ENCODE measurements at regions not wholly inside any gene's neighbourhood (a gene's known extent, or its start where the extent isn't known, plus 50 kb on each side); places are given as distances from the start of the nearest gene placed in this dataset.

GRCh38 chr2:209322041-209322440, 101.8 kb upstream of the MAP2 start:
- no peaks in the 10 kb centered on the region for H3K79me2 ChIP-seq (ENCODE audit: insufficient read depth, low read length)
- no peak overlapping the region for H2AFZ ChIP-seq (ENCODE audit: low read length)
- H4K20me1 ChIP-seq (ENCODE audit: insufficient read depth, low read length, poor library complexity, severe bottlenecking) = no peaks in the 10 kb centered on the region
- H3K9me2 ChIP-seq (replicated peaks; ENCODE audit: low read depth, low read length) = no peaks in the 10 kb centered on the region
- H3K4me2 ChIP-seq (ENCODE audit: low read depth, low read length, poor library complexity, severe bottlenecking) = no peak overlapping the region
- H3K4me1 ChIP-seq (ENCODE audit: insufficient read depth, low read length, poor library complexity, severe bottlenecking) = no peaks in the 10 kb centered on the region
- no peaks in the 10 kb centered on the region for H3K9me3 ChIP-seq (ENCODE audit: insufficient read depth, low read depth, low read length)
- H3K4me3 ChIP-seq (ENCODE audit: low read length, poor library complexity, severe bottlenecking) = no peak overlapping the region
- no peaks in the 10 kb centered on the region for H3K36me3 ChIP-seq (ENCODE audit: insufficient read depth, low read length)
- no peak overlapping the region for H3K9ac ChIP-seq (ENCODE audit: low read depth, low read length, poor library complexity, severe bottlenecking)
- H3K27me3 ChIP-seq (ENCODE audit: insufficient read depth, low read length, poor library complexity, severe bottlenecking) = no peaks in the 10 kb centered on the region
- no peaks in the 10 kb centered on the region for H3F3A ChIP-seq (ENCODE audit: low read depth)
- TF ChIP-seq EZH2phosphoT487 (IDR thresholded peaks at IDR 0.05; ENCODE audit: borderline replicate concordance) (no peak), CTCF (conservative IDR thresholded peaks at IDR 0.05; ENCODE audit: low read length) (peak; percentile 39)

- Histone ChIP-seq H3K36me3 (ENCODE audit: insufficient read depth, low read length) (no peaks in the 10 kb centered on the region), H3K9me3 (ENCODE audit: insufficient read depth, low read depth, low read length) (no peaks in the 10 kb centered on the region), H3K9me2 (replicated peaks; ENCODE audit: low read depth, low read length) (no peaks in the 10 kb centered on the region), H3F3A (ENCODE audit: low read depth) (no peaks in the 10 kb centered on the region), H3K79me2 (ENCODE audit: insufficient read depth, low read length) (no peaks in the 10 kb centered on the region), H3K4me1 (ENCODE audit: insufficient read depth, low read length, poor library complexity, severe bottlenecking) (no peaks in the 10 kb centered on the region), H3K9ac (ENCODE audit: low read depth, low read length, poor library complexity, severe bottlenecking) (no peak overlapping the region), H3K4me3 (ENCODE audit: low read length, poor library complexity, severe bottlenecking) (no peak overlapping the region), H2AFZ (ENCODE audit: low read length) (no peak overlapping the region; the same call in 1 of the 2 replicates), H4K20me1 (ENCODE audit: insufficient read depth, low read length, poor library complexity, severe bottlenecking) (no peaks in the 10 kb centered on the region), H3K4me2 (ENCODE audit: low read depth, low read length, poor library complexity, severe bottlenecking) (no peak overlapping the region), H3K27me3 (ENCODE audit: insufficient read depth, low read length, poor library complexity, severe bottlenecking) (no peaks in the 10 kb centered on the region)
- TF ChIP-seq CTCF (conservative IDR thresholded peaks at IDR 0.05; ENCODE audit: low read length) (no peak), EZH2phosphoT487 (IDR thresholded peaks at IDR 0.05; ENCODE audit: borderline replicate concordance) (no peak)
Measured at GRCh38 chr2:209322905-209323512, 100.8 kb upstream of the MAP2 start.

GRCh38 chr2:209323738-209324137, 100.1 kb upstream of the MAP2 start:
- no peak overlapping the region for H3K4me2 ChIP-seq (ENCODE audit: low read depth, low read length, poor library complexity, severe bottlenecking)
- H3K27me3 ChIP-seq (ENCODE audit: insufficient read depth, low read length, poor library complexity, severe bottlenecking) = no peaks in the 10 kb centered on the region
- no peak overlapping the region for H2AFZ ChIP-seq (ENCODE audit: low read length)
- TF ChIP-seq CTCF (conservative IDR thresholded peaks at IDR 0.05; ENCODE audit: low read length) (no peak), EZH2phosphoT487 (IDR thresholded peaks at IDR 0.05; ENCODE audit: borderline replicate concordance) (no peak)
- H3K36me3 ChIP-seq (ENCODE audit: insufficient read depth, low read length) = no peaks in the 10 kb centered on the region
- no peaks in the 10 kb centered on the region for H3F3A ChIP-seq (ENCODE audit: low read depth)
- H3K9ac ChIP-seq (ENCODE audit: low read depth, low read length, poor library complexity, severe bottlenecking) = no peak overlapping the region
- no peak overlapping the region for H3K4me3 ChIP-seq (ENCODE audit: low read length, poor library complexity, severe bottlenecking)
- no peaks in the 10 kb centered on the region for H3K79me2 ChIP-seq (ENCODE audit: insufficient read depth, low read length)
- no peaks in the 10 kb centered on the region for H3K9me3 ChIP-seq (ENCODE audit: insufficient read depth, low read depth, low read length)
- no peaks in the 10 kb centered on the region for H4K20me1 ChIP-seq (ENCODE audit: insufficient read depth, low read length, poor library complexity, severe bottlenecking)
- no peaks in the 10 kb centered on the region for H3K4me1 ChIP-seq (ENCODE audit: insufficient read depth, low read length, poor library complexity, severe bottlenecking)
- H3K9me2 ChIP-seq (replicated peaks; ENCODE audit: low read depth, low read length) = no peaks in the 10 kb centered on the region

Data from Loucy (cell line).